Stomach smooth muscle (tissue), 2 donors: ENCODE measurements at regions not wholly inside any gene's neighbourhood (a gene's known extent, or its start where the extent isn't known, plus 50 kb on each side); places are given as distances from the start of the nearest gene placed in this dataset.
"Not testable (repeated sequence)": the region's sequence is repeated elsewhere in the genome, so short reads cannot be mapped to it uniquely, and the experiment has no call there.

Experiments used
- H3K27ac ChIP-seq: one replicate; pipeline ENCODE4 v1.7.0; 2013; ENCODE audit warnings: mild to moderate bottlenecking, low read length, inconsistent platforms
- H3K27me3 ChIP-seq, 2 donors: one replicate each; pipeline ENCODE4 v1.7.0; 2013; ENCODE audit warnings: low read length in 2 of 2; ENCODE audit not compliant: insufficient read depth in 2 of 2, control insufficient read depth in 1 of 2
- H3K36me3 ChIP-seq, 2 donors: one replicate each; pipeline ENCODE4 v1.7.0; 2013; ENCODE audit warnings: low read length in 2 of 2; ENCODE audit not compliant: control insufficient read depth in 2 of 2, insufficient read depth in 2 of 2
- H3K4me1 ChIP-seq: one replicate; pipeline ENCODE4 v1.7.0; 2013; ENCODE audit warnings: low read length; ENCODE audit not compliant: control insufficient read depth, insufficient read depth
- H3K4me3 ChIP-seq, 2 donors: one replicate each; pipeline ENCODE4 v1.7.0; 2013; ENCODE audit warnings: low read length in 2 of 2
- H3K9ac ChIP-seq, 2 donors: one replicate each; pipeline ENCODE4 v1.7.0; 2013; ENCODE audit warnings: low read length in 2 of 2, mild to moderate bottlenecking in 1 of 2
- H3K9me3 ChIP-seq, 2 donors: one replicate each; pipeline ENCODE4 v1.7.0; 2013; ENCODE audit warnings: low read length in 2 of 2; ENCODE audit not compliant: control insufficient read depth in 2 of 2
- donor health status: healthy.
- donor health status: Pancreatic carcinoma.

GRCh38 chr2:147150241-147150635 lies 694.6 kb upstream of the ACVR2A start:
- Histone ChIP-seq H3K36me3 (no peaks in the 10 kb centered on the region), H3K4me1 (no peaks in the 10 kb centered on the region), H3K27ac (no peak overlapping the region)

GRCh38 chr2:147149575-147150240 lies 695.1 kb upstream of the ACVR2A start:
- Histone ChIP-seq H3K36me3 (no peaks in the 10 kb centered on the region), H3K4me3 (no peak overlapping the region), H3K27ac (no peak overlapping the region), H3K9me3 (no peaks in the 10 kb centered on the region), H3K27me3 (no peaks in the 10 kb centered on the region), H3K9ac (no peak overlapping the region), H3K4me1 (no peaks in the 10 kb centered on the region)

More at GRCh38 chr2:147150241-147150635, 694.6 kb upstream of the ACVR2A start:
- H3K9ac ChIP-seq, result no peak overlapping the region
- H3K4me3 ChIP-seq, result no peak overlapping the region
- H3K9me3 ChIP-seq, result no peaks in the 10 kb centered on the region
- H3K27me3 ChIP-seq, result no peaks in the 10 kb centered on the region

GRCh38 chr2:147147802-147148201 lies 697.0 kb upstream of the ACVR2A start:
- H3K9me3 ChIP-seq, result no peaks in the 10 kb centered on the region

GRCh38 chr2:147141930-147142329 lies 702.9 kb upstream of the ACVR2A start:
- no peak overlapping the region for H3K27ac ChIP-seq
- no peak overlapping the region for H3K9ac ChIP-seq
- H3K36me3 ChIP-seq, result no peaks in the 10 kb centered on the region
- no peaks in the 10 kb centered on the region for H3K4me1 ChIP-seq
- no peak overlapping the region for H3K4me3 ChIP-seq
- no peaks in the 10 kb centered on the region for H3K27me3 ChIP-seq
- no peaks in the 10 kb centered on the region for H3K9me3 ChIP-seq

More at GRCh38 chr2:147147802-147148201, 697.0 kb upstream of the ACVR2A start:
- Histone ChIP-seq H3K4me3 (no peak overlapping the region), H3K27me3 (no peaks in the 10 kb centered on the region), H3K4me1 (no peaks in the 10 kb centered on the region), H3K36me3 (no peaks in the 10 kb centered on the region), H3K27ac (no peak overlapping the region), H3K9ac (no peak overlapping the region)

- not testable (repeated sequence) for H3K9me3 ChIP-seq, H3K4me1 ChIP-seq, H3K9ac ChIP-seq, H3K27me3 ChIP-seq, H3K4me3 ChIP-seq, H3K27ac ChIP-seq, H3K36me3 ChIP-seq
Observed at GRCh38 chr2:147139732-147140131, 705.1 kb upstream of the ACVR2A start.

- H3K4me1 ChIP-seq, result no peaks in the 10 kb centered on the region
- H3K4me3 ChIP-seq, result no peak overlapping the region
- no peaks in the 10 kb centered on the region for H3K27me3 ChIP-seq
- no peaks in the 10 kb centered on the region for H3K36me3 ChIP-seq
- no peak overlapping the region for H3K9ac ChIP-seq
- H3K9me3 ChIP-seq, result no peaks in the 10 kb centered on the region
- H3K27ac ChIP-seq, result no peak overlapping the region
Observed at GRCh38 chr2:147137711-147138110, 707.1 kb upstream of the ACVR2A start.

GRCh38 chr2:147135376-147135775 lies 709.5 kb upstream of the ACVR2A start:
- Histone ChIP-seq H3K27ac (no peak overlapping the region), H3K9ac (no peak overlapping the region)

GRCh38 chr2:147133286-147133908 lies 711.4 kb upstream of the ACVR2A start:
- Histone ChIP-seq H3K36me3 (no peaks in the 10 kb centered on the region), H3K9me3 (no peaks in the 10 kb centered on the region), H3K4me3 (no peak overlapping the region), H3K9ac (no peak overlapping the region), H3K27ac (no peak overlapping the region), H3K27me3 (no peaks in the 10 kb centered on the region), H3K4me1 (no peaks in the 10 kb centered on the region)

More at GRCh38 chr2:147135376-147135775, 709.5 kb upstream of the ACVR2A start:
- H3K27me3 ChIP-seq, result no peaks in the 10 kb centered on the region
- H3K36me3 ChIP-seq, result no peaks in the 10 kb centered on the region
- H3K4me1 ChIP-seq, result no peaks in the 10 kb centered on the region
- no peak overlapping the region for H3K4me3 ChIP-seq
- no peaks in the 10 kb centered on the region for H3K9me3 ChIP-seq

GRCh38 chr2:147125145-147125544 lies 719.7 kb upstream of the ACVR2A start:
- peaks cover 0 to 8% of the 10 kb centered on the region in 2 donors for H3K9me3 ChIP-seq
- H3K27ac ChIP-seq, result no peak overlapping the region
- H3K36me3 ChIP-seq, result no peaks in the 10 kb centered on the region
- no peaks in the 10 kb centered on the region for H3K27me3 ChIP-seq
- no peak overlapping the region for H3K9ac ChIP-seq
- H3K4me1 ChIP-seq, result no peaks in the 10 kb centered on the region
- no peak overlapping the region for H3K4me3 ChIP-seq

GRCh38 chr2:147122944-147123343 lies 721.9 kb upstream of the ACVR2A start:
- H3K27ac ChIP-seq, result no peak overlapping the region
- H3K36me3 ChIP-seq, result no peaks in the 10 kb centered on the region
- H3K27me3 ChIP-seq, result no peaks in the 10 kb centered on the region
- no peak overlapping the region for H3K9ac ChIP-seq
- no peak overlapping the region for H3K4me3 ChIP-seq
- H3K4me1 ChIP-seq, result no peaks in the 10 kb centered on the region
- peaks cover 0 to 8% of the 10 kb centered on the region in 2 donors for H3K9me3 ChIP-seq

- Histone ChIP-seq H3K9me3 (peaks cover 0 to 3% of the 10 kb centered on the region in 2 donors), H3K36me3 (no peaks in the 10 kb centered on the region), H3K27ac (no peak overlapping the region), H3K4me3 (no peak overlapping the region), H3K4me1 (no peaks in the 10 kb centered on the region), H3K9ac (no peak overlapping the region), H3K27me3 (no peaks in the 10 kb centered on the region)
Observed at GRCh38 chr2:147110962-147111361, 733.9 kb upstream of the ACVR2A start.
